ENCODE measurements at regions not wholly inside any gene's neighbourhood (a gene's known extent, or its start where the extent isn't known, plus 50 kb on each side); places are given as distances from the start of the nearest gene placed in this dataset.
"Not testable (repeated sequence)": the region's sequence is repeated elsewhere in the genome, so short reads cannot be mapped to it uniquely, and the experiment has no call there.

- ChIA-PET POLR2A (no interaction called here), CTCF (no interaction called here)
- Histone ChIP-seq H3K27ac (ENCODE audit: extremely low read depth, low read depth, low read length) (no peak overlapping the region), H3K4me3 (ENCODE audit: low read depth, low read length) (no peak overlapping the region), H3K9me3 (ENCODE audit: control insufficient read depth, insufficient read depth, low read depth, low read length) (no peaks in the 10 kb centered on the region), H3K4me1 (ENCODE audit: control insufficient read depth, insufficient read depth, low read length) (no peaks in the 10 kb centered on the region), H3K36me3 (ENCODE audit: control insufficient read depth in 2 of 2, insufficient read depth in 1 of 2, low read length in 2 of 2) (no peaks in the 10 kb centered on the region)
- no peak for TF ChIP-seq KLF16 (tag by site-specific recombination; IDR thresholded peaks at IDR 0.05)
- no peak for TF ChIP-seq ZNF184 (tag by site-specific recombination; IDR thresholded peaks at IDR 0.05)
- no peak for TF ChIP-seq ELK4 (IDR thresholded peaks at IDR 0.05; ENCODE audit: borderline replicate concordance, low read depth, low read length)
- TF ChIP-seq ZNF266 (tag by site-specific recombination; IDR thresholded peaks at IDR 0.05; ENCODE audit: low read depth): no peak
- no peak for TF ChIP-seq ZNF138 (tag by site-specific recombination; IDR thresholded peaks at IDR 0.05; ENCODE audit: borderline replicate concordance)
- no peak for TF ChIP-seq ZNF10 (tag by site-specific recombination; IDR thresholded peaks at IDR 0.05)
- no peak for TF ChIP-seq ZNF514 (tag by site-specific recombination; IDR thresholded peaks at IDR 0.05)
Measured at GRCh38 chr14:44385906-44386305, 121.2 kb downstream of the FSCB start.

- H3K4me1 ChIP-seq (ENCODE audit: control insufficient read depth, insufficient read depth, low read length); H3K27ac ChIP-seq (ENCODE audit: extremely low read depth, low read depth, low read length); CTCF ChIA-PET; H3K4me3 ChIP-seq (ENCODE audit: low read depth, low read length); POLR2A ChIA-PET; H3K9me3 ChIP-seq (ENCODE audit: control insufficient read depth, insufficient read depth, low read depth, low read length); H3K36me3 ChIP-seq (ENCODE audit: control insufficient read depth in 2 of 2, insufficient read depth in 1 of 2, low read length in 2 of 2): not testable (repeated sequence)
Measured at GRCh38 chr14:44385296-44385695, 121.8 kb downstream of the FSCB start.

- POLR2A ChIA-PET; H3K9me3 ChIP-seq (ENCODE audit: control insufficient read depth, insufficient read depth, low read depth, low read length); H3K36me3 ChIP-seq (ENCODE audit: control insufficient read depth in 2 of 2, insufficient read depth in 1 of 2, low read length in 2 of 2); H3K27ac ChIP-seq (ENCODE audit: extremely low read depth, low read depth, low read length); CTCF ChIA-PET; H3K4me3 ChIP-seq (ENCODE audit: low read depth, low read length); H3K4me1 ChIP-seq (ENCODE audit: control insufficient read depth, insufficient read depth, low read length): not testable (repeated sequence)
Measured at GRCh38 chr14:44384601-44385293, 122.3 kb downstream of the FSCB start.

GRCh38 chr14:44384093-44384492, 123.0 kb downstream of the FSCB start:
- CTCF ChIA-PET: no interaction called here
- POLR2A ChIA-PET: no interaction called here

More at GRCh38 chr14:44384093-44384492, 123.0 kb downstream of the FSCB start:
- H3K4me1 ChIP-seq (ENCODE audit: control insufficient read depth, insufficient read depth, low read length): no peaks in the 10 kb centered on the region
- H3K9me3 ChIP-seq (ENCODE audit: control insufficient read depth, insufficient read depth, low read depth, low read length): no peaks in the 10 kb centered on the region
- no peak overlapping the region for H3K27ac ChIP-seq (ENCODE audit: extremely low read depth, low read depth, low read length)
- TF ChIP-seq SP2 (tag by site-specific recombination; IDR thresholded peaks at IDR 0.05) (no peak), ZNF26 (tag by site-specific recombination; IDR thresholded peaks at IDR 0.05) (no peak), INSM2 (tag by site-specific recombination; IDR thresholded peaks at IDR 0.05) (no peak), ZNF501 (tag by site-specific recombination; IDR thresholded peaks at IDR 0.05) (no peak), GFI1B (tag by site-specific recombination; IDR thresholded peaks at IDR 0.05) (no peak), ZBTB17 (tag by site-specific recombination; IDR thresholded peaks at IDR 0.05) (no peak), ZNF571 (tag by site-specific recombination; IDR thresholded peaks at IDR 0.05) (no peak), ZNF629 (tag by site-specific recombination; IDR thresholded peaks at IDR 0.05) (no peak), ZNF16 (tag by site-specific recombination; IDR thresholded peaks at IDR 0.05; ENCODE audit: low read depth) (no peak), ZFP37 (tag by site-specific recombination; IDR thresholded peaks at IDR 0.05) (no peak), PRDM10 (tag by site-specific recombination; IDR thresholded peaks at IDR 0.05) (no peak)
- H3K4me3 ChIP-seq (ENCODE audit: low read depth, low read length): no peak overlapping the region
- no peaks in the 10 kb centered on the region for H3K36me3 ChIP-seq (ENCODE audit: control insufficient read depth in 2 of 2, insufficient read depth in 1 of 2, low read length in 2 of 2)

All from HEK293 (cell line).